DMS53 treated with DMSO at 0.1 percent for 48 hours (cell line): ENCODE measurements at regions not wholly inside any gene's neighbourhood (a gene's known extent, or its start where the extent isn't known, plus 50 kb on each side); places are given as distances from the start of the nearest gene placed in this dataset.

Experiments used
- DNase-seq: peaks from one replicate; lab custom pipeline; 2025; ENCODE audit not compliant: unreplicated experiment; lab: John Stamatoyannopoulos, UW

GRCh38 chr6:165884813-165885765 lies 222.0 kb upstream of the PDE10A start:
- peak; percentile 53 for DNase-seq

- DNase-seq: no peak
These were observed 221.0 kb upstream of the PDE10A start for GRCh38 chr6:165883851-165884640.

GRCh38 chr6:165881806-165882205 lies 218.8 kb upstream of the PDE10A start:
- DNase-seq: no peak

- DNase-seq: no peak
These were observed 217.6 kb upstream of the PDE10A start for GRCh38 chr6:165880686-165881085.

- no peak for DNase-seq
These were observed 214.7 kb upstream of the PDE10A start for GRCh38 chr6:165877773-165878172.

GRCh38 chr6:165877192-165877591 lies 214.2 kb upstream of the PDE10A start:
- no peak for DNase-seq

- no peak for DNase-seq
These were observed 213.5 kb upstream of the PDE10A start for GRCh38 chr6:165876588-165876987.

GRCh38 chr6:165875946-165876345 lies 212.9 kb upstream of the PDE10A start:
- DNase-seq: no peak

GRCh38 chr6:165873976-165874375 lies 210.9 kb upstream of the PDE10A start:
- no peak for DNase-seq

- DNase-seq: no peak
These were observed 209.8 kb upstream of the PDE10A start for GRCh38 chr6:165872811-165873210.

GRCh38 chr6:165872311-165872710 lies 209.3 kb upstream of the PDE10A start:
- no peak for DNase-seq

- DNase-seq: no peak
These were observed 208.5 kb upstream of the PDE10A start for GRCh38 chr6:165871571-165871970.

- DNase-seq: no peak
These were observed 206.5 kb upstream of the PDE10A start for GRCh38 chr6:165869526-165869925.

- no peak for DNase-seq
These were observed 201.9 kb upstream of the PDE10A start for GRCh38 chr6:165864925-165865324.

GRCh38 chr6:165864218-165864617 lies 201.2 kb upstream of the PDE10A start:
- DNase-seq: no peak

- no peak for DNase-seq
These were observed 200.8 kb upstream of the PDE10A start for GRCh38 chr6:165863801-165864200.

GRCh38 chr6:165862813-165863212 lies 199.8 kb upstream of the PDE10A start:
- DNase-seq: no peak

- DNase-seq: no peak
These were observed 198.2 kb upstream of the PDE10A start for GRCh38 chr6:165861226-165861625.

- DNase-seq: no peak
These were observed 195.5 kb upstream of the PDE10A start for GRCh38 chr6:165858586-165858985.

- no peak for DNase-seq
These were observed 192.8 kb upstream of the PDE10A start for GRCh38 chr6:165855856-165856255.

GRCh38 chr6:165854863-165855593 lies 192.0 kb upstream of the PDE10A start:
- no peak for DNase-seq
